Mesenchymal stem cell (in vitro differentiated cells and primary cell): ENCODE measurements at regions not wholly inside any gene's neighbourhood (a gene's known extent, or its start where the extent isn't known, plus 50 kb on each side); places are given as distances from the start of the nearest gene placed in this dataset.
"Not testable (repeated sequence)": the region's sequence is repeated elsewhere in the genome, so short reads cannot be mapped to it uniquely, and the experiment has no call there.

Source experiments
- DNase-seq: peaks from one replicate; pipeline ENCODE4 v3.0.0-alpha.2; 2013
- H2AFZ ChIP-seq: one replicate; pipeline ENCODE4 v1.6.1; 2013; ENCODE audit warnings: low read depth, mild to moderate bottlenecking, control low read depth, inconsistent platforms, low read length, moderate library complexity
- H2AK5ac ChIP-seq: 2 replicates; pipeline ENCODE4 v1.6.1; 2013; ENCODE audit warnings: low read length, moderate library complexity, mild to moderate bottlenecking, inconsistent platforms; ENCODE audit not compliant: severe bottlenecking
- H2BK120ac ChIP-seq: one replicate; pipeline ENCODE4 v1.6.1; 2013; ENCODE audit warnings: low read depth, mild to moderate bottlenecking, inconsistent platforms, low read length, moderate library complexity
- H2BK12ac ChIP-seq, 2 experiments: one replicate each; pipeline ENCODE4 v1.6.1; 2013; ENCODE audit warnings: inconsistent platforms in 2 of 2, low read length in 2 of 2, mild to moderate bottlenecking in 2 of 2, moderate library complexity in 2 of 2, control low read depth in 1 of 2
- H2BK15ac ChIP-seq: one replicate; pipeline ENCODE4 v1.6.1; 2013; ENCODE audit warnings: mild to moderate bottlenecking, low read depth, inconsistent platforms; ENCODE audit not compliant: poor library complexity, severe bottlenecking
- H2BK5ac ChIP-seq: 2 replicates; pipeline ENCODE4 v1.6.1; 2013; ENCODE audit warnings: low read depth, mild to moderate bottlenecking, low read length, control low read depth, inconsistent platforms; ENCODE audit not compliant: poor library complexity, severe bottlenecking
- H3K14ac ChIP-seq, 2 experiments: one replicate each; pipeline ENCODE4 v1.6.1; 2013; ENCODE audit warnings: inconsistent platforms in 2 of 2, low read length in 2 of 2, control low read depth in 1 of 2, mild to moderate bottlenecking in 1 of 2, moderate library complexity in 1 of 2
- H3K18ac ChIP-seq, 2 experiments: one replicate each; pipeline ENCODE4 v1.6.1; 2013; ENCODE audit warnings: inconsistent platforms in 2 of 2, low read length in 2 of 2, control low read depth in 1 of 2, low read depth in 1 of 2, mild to moderate bottlenecking in 1 of 2
- H3K23ac ChIP-seq, 2 experiments: one replicate each; pipeline ENCODE4 v1.6.1; 2013; ENCODE audit warnings: inconsistent platforms in 2 of 2, low read length in 2 of 2, mild to moderate bottlenecking in 2 of 2, moderate library complexity in 2 of 2, control low read depth in 1 of 2
- H3K27ac ChIP-seq: 2 replicates; pipeline ENCODE4 v1.5.1; 2013; ENCODE audit warnings: mild to moderate bottlenecking, moderate library complexity, low read length, control low read depth, inconsistent platforms; ENCODE audit not compliant: poor library complexity, severe bottlenecking
- H3K27me3 ChIP-seq, 2 experiments: 2 replicates each; pipeline versions ENCODE4 v1.6.1 to v1.7.0; 2013; ENCODE audit warnings: low read length in 2 of 2, mild to moderate bottlenecking in 2 of 2, moderate library complexity in 2 of 2, control low read depth in 1 of 2, inconsistent platforms in 1 of 2; ENCODE audit not compliant: control insufficient read depth in 1 of 2, insufficient read depth in 1 of 2
- H3K36me3 ChIP-seq, 2 experiments: 2 replicates each; pipeline versions ENCODE4 v1.6.1 to v1.7.0; 2013; ENCODE audit warnings: low read length in 2 of 2, control low read depth in 1 of 2, inconsistent platforms in 1 of 2, low read depth in 1 of 2, mild to moderate bottlenecking in 1 of 2; ENCODE audit not compliant: insufficient read depth in 2 of 2, control insufficient read depth in 1 of 2
- H3K4ac ChIP-seq, 2 experiments: one replicate each; pipeline ENCODE4 v1.6.1; 2013; ENCODE audit warnings: inconsistent platforms in 2 of 2, low read length in 2 of 2, mild to moderate bottlenecking in 2 of 2, moderate library complexity in 2 of 2, control low read depth in 1 of 2, low read depth in 1 of 2
- H3K4me1 ChIP-seq: 2 replicates; pipeline ENCODE4 v1.6.1; 2013; ENCODE audit warnings: low read depth, low read length, control low read depth; ENCODE audit not compliant: control insufficient read depth, insufficient read depth
- H3K4me2 ChIP-seq: 2 replicates; pipeline ENCODE4 v1.6.1; 2013; ENCODE audit warnings: low read length, mild to moderate bottlenecking, inconsistent platforms; ENCODE audit not compliant: poor library complexity, severe bottlenecking
- H3K4me3 ChIP-seq, 2 experiments: 2 replicates each; pipeline versions ENCODE4 v1.5.1 to v1.7.0; 2013; ENCODE audit warnings: low read length in 2 of 2, mild to moderate bottlenecking in 2 of 2, control low read depth in 1 of 2, low read depth in 1 of 2; ENCODE audit not compliant: insufficient read depth in 1 of 2
- H3K79me1 ChIP-seq: replicated peaks from 2 replicates; pipeline ENCODE4 v1.6.1; 2013; ENCODE audit warnings: mild to moderate bottlenecking, control low read depth, low read length, inconsistent platforms; ENCODE audit not compliant: poor library complexity, severe bottlenecking
- H3K9ac ChIP-seq: 2 replicates; pipeline ENCODE4 v1.7.0; 2013; ENCODE audit warnings: mild to moderate bottlenecking, low read length, moderate library complexity
- H3K9me3 ChIP-seq: 2 replicates; pipeline ENCODE4 v1.7.0; 2013; ENCODE audit warnings: mild to moderate bottlenecking, low read length; ENCODE audit not compliant: control insufficient read depth
- H4K8ac ChIP-seq: one replicate; pipeline ENCODE4 v1.6.1; 2013; ENCODE audit warnings: inconsistent platforms, mild to moderate bottlenecking, low read length, moderate library complexity
- H4K91ac ChIP-seq: one replicate; pipeline ENCODE4 v1.6.1; 2013; ENCODE audit warnings: mild to moderate bottlenecking, low read length, inconsistent platforms
- WGBS: methylation state at CpG from one replicate; pipeline ENCODE4 v1.1.7; 2013; ENCODE audit warnings: mixed read lengths; 5-methylcytosine and 5-hydroxymethylcytosine counted together

DNA sequence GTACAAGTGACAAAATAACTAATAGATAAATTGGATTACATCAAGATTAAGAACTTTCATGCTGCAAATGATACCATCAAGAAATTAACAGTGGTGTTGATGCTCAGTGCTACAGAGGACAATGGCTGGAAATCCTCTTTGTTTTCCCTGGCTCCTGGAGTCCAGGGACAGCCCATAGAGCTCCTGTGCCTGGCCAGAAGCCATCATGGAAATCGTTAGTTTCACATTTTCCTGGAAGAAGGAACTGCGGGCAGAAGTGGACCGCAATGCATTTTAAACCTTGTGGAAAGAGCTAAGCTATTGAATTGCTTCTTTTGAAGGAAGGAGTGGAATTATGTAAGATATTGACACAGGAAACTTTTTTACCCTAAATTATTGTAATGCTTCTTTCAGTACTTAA is 276.0 kb downstream of the GJA1 start:
- H3K36me3 ChIP-seq, result no peaks in the 10 kb centered on the region
- WGBS, result 89% methylated on average over 3 of the region's 3 CpGs

DNA sequence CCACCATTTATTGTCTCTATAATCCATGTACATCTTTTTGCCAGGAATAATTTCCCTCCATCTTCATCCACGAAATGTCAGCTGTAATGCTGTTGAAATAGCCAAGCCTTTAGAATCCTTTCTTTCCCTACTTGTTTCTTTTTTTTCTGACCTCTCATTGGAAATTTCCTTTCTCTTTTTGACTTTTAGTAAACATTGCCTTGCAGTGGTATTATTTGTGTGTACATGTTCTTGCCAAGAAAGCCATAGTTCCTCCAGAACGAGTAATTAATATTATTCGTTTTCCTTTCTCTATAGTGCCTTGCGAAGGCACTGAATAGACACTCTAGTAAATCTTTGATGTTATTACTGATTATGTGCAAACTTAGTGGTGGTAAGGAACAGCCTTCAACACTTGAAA is 282.2 kb downstream of the GJA1 start:
- WGBS, result 90% methylated on average over 4 of the region's 4 CpGs
- Histone ChIP-seq H2AK5ac (no peak overlapping the region), H2BK15ac (no peak overlapping the region), H4K8ac (no peak overlapping the region), H3K27ac (no peak overlapping the region), H3K9me3 (no peaks in the 10 kb centered on the region), H3K4me1 (no peaks in the 10 kb centered on the region), H3K79me1 (no peaks in the 10 kb centered on the region), H4K91ac (no peak overlapping the region), H3K4me3 (no peak overlapping the region), H2AFZ (no peak overlapping the region), H3K36me3 (no peaks in the 10 kb centered on the region), H3K23ac (no peak overlapping the region), H2BK120ac (no peak overlapping the region), H3K4me2 (no peak overlapping the region), H3K4ac (no peak overlapping the region), H3K9ac (no peak overlapping the region), H2BK5ac (no peak overlapping the region), H2BK12ac (no peak overlapping the region), H3K14ac (no peak overlapping the region), H3K18ac (no peak overlapping the region), H3K27me3 (no peaks in the 10 kb centered on the region)
- no peak for DNase-seq

More for the DNA sequence above, 276.0 kb downstream of the GJA1 start:
- Histone ChIP-seq H3K4me3 (no peak overlapping the region), H2BK5ac (no peak overlapping the region), H3K18ac (no peak overlapping the region), H2BK120ac (no peak overlapping the region), H3K9ac (no peak overlapping the region), H4K8ac (no peak overlapping the region), H3K4me1 (no peaks in the 10 kb centered on the region), H4K91ac (no peak overlapping the region), H3K4ac (no peak overlapping the region), H3K9me3 (no peaks in the 10 kb centered on the region), H2BK12ac (no peak overlapping the region), H2AK5ac (no peak overlapping the region), H3K27me3 (no peaks in the 10 kb centered on the region), H2BK15ac (no peak overlapping the region), H3K27ac (no peak overlapping the region), H3K23ac (no peak overlapping the region), H2AFZ (no peak overlapping the region), H3K79me1 (no peaks in the 10 kb centered on the region), H3K4me2 (no peak overlapping the region), H3K14ac (no peak overlapping the region)
- no peak for DNase-seq

DNA sequence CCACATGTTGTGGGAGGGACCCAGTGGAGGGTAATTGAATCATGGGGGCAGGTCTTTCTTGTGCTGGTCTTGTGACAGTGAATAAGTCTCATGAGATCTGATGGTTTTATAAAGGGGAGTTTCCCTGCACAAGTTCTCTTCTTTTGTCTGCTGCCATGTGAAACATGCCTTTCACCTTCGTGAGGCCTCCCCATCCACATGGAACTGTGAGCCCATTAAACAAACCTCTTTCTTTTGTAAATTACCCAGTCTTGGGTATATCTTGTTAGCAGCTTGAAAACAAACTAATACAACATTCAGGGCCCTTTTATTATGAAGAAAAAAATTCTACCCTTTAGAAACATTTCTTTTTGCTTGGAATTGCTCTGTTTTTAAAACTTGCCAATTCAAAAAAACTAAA is 285.4 kb downstream of the GJA1 start:
- not testable (repeated sequence) for H2AFZ ChIP-seq, H2BK15ac ChIP-seq, H3K18ac ChIP-seq, H3K23ac ChIP-seq, H3K79me1 ChIP-seq, DNase-seq, H2BK120ac ChIP-seq, H2BK5ac ChIP-seq, H4K8ac ChIP-seq, H2AK5ac ChIP-seq, H3K14ac ChIP-seq, H3K9ac ChIP-seq, H3K4me3 ChIP-seq, H3K4ac ChIP-seq, H3K27me3 ChIP-seq, H3K4me2 ChIP-seq, H3K9me3 ChIP-seq, H3K27ac ChIP-seq, H2BK12ac ChIP-seq, H3K36me3 ChIP-seq, H4K91ac ChIP-seq, H3K4me1 ChIP-seq
- WGBS, result 92% methylated on average over 1 of the region's 1 CpG

DNA sequence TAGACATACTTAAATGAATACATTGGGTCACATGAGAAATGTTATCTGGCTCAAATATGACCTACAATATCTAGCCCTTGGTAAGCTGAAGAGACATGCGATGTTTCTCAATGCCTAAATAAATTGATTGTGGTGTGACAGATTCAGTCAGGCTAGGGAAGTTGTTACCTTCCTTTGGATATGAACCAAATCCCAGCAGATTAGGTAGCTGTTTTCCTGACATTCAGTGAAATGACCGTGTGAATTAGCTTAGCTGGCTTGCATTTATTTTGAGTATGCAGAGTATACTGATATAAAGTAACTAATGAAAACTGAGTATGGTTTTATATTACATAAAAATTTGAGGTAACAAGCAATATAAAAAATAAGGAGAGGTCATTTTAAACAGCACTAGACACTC is 288.2 kb downstream of the GJA1 start:
- Histone ChIP-seq H3K27me3 (no peaks in the 10 kb centered on the region), H2BK5ac (no peak overlapping the region), H3K36me3 (no peaks in the 10 kb centered on the region), H3K14ac (no peak overlapping the region), H3K4me2 (no peak overlapping the region), H2AK5ac (no peak overlapping the region), H2BK120ac (no peak overlapping the region), H2BK15ac (no peak overlapping the region), H2BK12ac (no peak overlapping the region), H2AFZ (no peak overlapping the region), H3K9ac (no peak overlapping the region), H3K27ac (no peak overlapping the region), H3K9me3 (no peaks in the 10 kb centered on the region), H4K91ac (no peak overlapping the region), H4K8ac (no peak overlapping the region), H3K4ac (no peak overlapping the region), H3K18ac (no peak overlapping the region), H3K4me1 (no peaks in the 10 kb centered on the region), H3K4me3 (no peak overlapping the region), H3K79me1 (no peaks in the 10 kb centered on the region), H3K23ac (no peak overlapping the region)
- DNase-seq, result no peak
- 92% methylated on average over 1 of the region's 2 CpGs for WGBS
